Adipocyte (in vitro differentiated cells): ENCODE measurements at regions not wholly inside any gene's neighbourhood (a gene's known extent, or its start where the extent isn't known, plus 50 kb on each side); places are given as distances from the start of the nearest gene placed in this dataset.
"Not testable (repeated sequence)": the region's sequence is repeated elsewhere in the genome, so short reads cannot be mapped to it uniquely, and the experiment has no call there.

Experiments used
- DNase-seq: peaks from one replicate; pipeline ENCODE4 v3.0.0-alpha.2; 2015; ENCODE audit warnings: low read depth
- H3K27me3 ChIP-seq: replicated peaks from 2 replicates; pipeline ENCODE4 v1.7.0; 2013; ENCODE audit warnings: mild to moderate bottlenecking, low read length, moderate library complexity; ENCODE audit not compliant: control insufficient read depth, insufficient read depth
- H3K36me3 ChIP-seq: 2 replicates; pipeline ENCODE4 v1.7.0; 2013; ENCODE audit warnings: low read length, mild to moderate bottlenecking, moderate library complexity; ENCODE audit not compliant: control insufficient read depth, insufficient read depth, severe bottlenecking
- H3K4me1 ChIP-seq: 2 replicates; pipeline ENCODE4 v1.7.0; 2013; ENCODE audit warnings: mild to moderate bottlenecking, low read length, moderate library complexity; ENCODE audit not compliant: control insufficient read depth, insufficient read depth
- H3K4me3 ChIP-seq: 2 replicates; pipeline ENCODE4 v1.7.0; 2013; ENCODE audit warnings: mild to moderate bottlenecking, low read length, moderate library complexity
- H3K9ac ChIP-seq: 2 replicates; pipeline ENCODE4 v1.7.0; 2013; ENCODE audit warnings: mild to moderate bottlenecking, low read length, moderate library complexity
- H3K9me3 ChIP-seq: 2 replicates; pipeline ENCODE4 v1.7.0; 2013; ENCODE audit warnings: mild to moderate bottlenecking, low read length, moderate library complexity; ENCODE audit not compliant: control insufficient read depth

DNA sequence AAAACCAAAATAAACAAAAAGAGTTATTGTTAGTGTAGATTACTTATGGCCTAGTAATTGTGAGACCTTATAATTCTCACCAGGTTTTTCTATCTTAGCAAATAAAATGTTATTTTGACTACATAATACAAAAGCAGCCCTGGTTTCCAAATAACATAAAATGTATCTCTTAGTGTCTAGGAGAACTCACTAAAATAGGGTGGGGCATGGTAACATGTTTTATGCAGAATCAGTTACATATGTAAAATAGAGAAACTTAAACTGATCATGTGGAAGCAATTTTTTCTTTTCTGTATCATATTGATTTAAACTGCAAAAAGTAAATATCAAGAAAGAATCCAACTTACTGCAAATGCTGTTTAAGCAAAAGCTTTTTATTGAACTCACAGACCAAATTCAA, 431.1 kb upstream of the ALCAM start:
- H3K9me3 ChIP-seq, result no peaks in the 10 kb centered on the region
- H3K4me3 ChIP-seq, result no peak overlapping the region
- no peak for DNase-seq
- no peak overlapping the region for H3K9ac ChIP-seq
- H3K4me1 ChIP-seq, result no peaks in the 10 kb centered on the region
- H3K27me3 ChIP-seq, result no peaks in the 10 kb centered on the region
- H3K36me3 ChIP-seq, result no peaks in the 10 kb centered on the region

DNA sequence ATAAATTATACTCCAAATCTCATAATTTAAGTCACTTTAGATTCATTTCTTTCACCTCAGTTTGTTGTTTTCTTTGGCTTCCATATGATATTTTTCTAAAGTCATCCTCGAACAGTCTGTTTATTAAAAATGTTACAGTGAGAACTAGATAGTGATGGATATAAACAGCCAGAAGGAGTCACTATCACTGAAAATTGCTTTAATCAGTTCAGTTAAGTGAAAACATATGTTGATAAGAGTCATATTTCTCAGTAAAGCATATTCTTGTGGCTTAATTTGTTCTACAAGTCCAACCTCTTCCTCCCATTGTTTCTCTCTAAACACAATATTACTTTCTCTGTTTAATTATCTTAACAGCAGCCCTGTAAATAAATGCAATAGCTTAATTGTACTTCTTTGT, 427.5 kb upstream of the ALCAM start:
- Histone ChIP-seq H3K27me3 (no peaks in the 10 kb centered on the region), H3K9me3 (no peaks in the 10 kb centered on the region), H3K4me3 (no peak overlapping the region), H3K4me1 (no peaks in the 10 kb centered on the region), H3K36me3 (no peaks in the 10 kb centered on the region), H3K9ac (no peak overlapping the region)
- DNase-seq, result peak; percentile 34

DNA sequence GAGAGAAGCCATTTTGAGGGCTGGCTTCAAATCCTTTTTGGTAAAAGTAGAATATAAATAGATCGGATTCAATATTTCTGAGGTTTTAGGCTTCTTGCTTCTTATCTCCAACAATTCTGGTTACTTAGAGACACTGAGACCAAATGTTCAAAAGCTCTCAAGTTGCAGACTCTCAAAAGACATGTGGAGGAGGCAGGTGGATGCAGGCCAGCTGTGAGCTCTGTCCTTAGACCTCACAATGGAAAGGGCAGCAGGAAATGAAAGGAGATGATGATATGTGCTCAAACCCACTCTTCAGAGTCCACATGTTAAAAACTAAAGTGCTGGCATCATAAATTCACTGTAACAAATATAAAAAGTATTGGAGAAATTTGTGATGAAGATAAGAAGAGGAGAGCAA, 424.9 kb upstream of the ALCAM start:
- Histone ChIP-seq H3K4me1 (no peaks in the 10 kb centered on the region), H3K9ac (no peak overlapping the region), H3K9me3 (no peaks in the 10 kb centered on the region), H3K4me3 (no peak overlapping the region), H3K36me3 (no peaks in the 10 kb centered on the region), H3K27me3 (no peaks in the 10 kb centered on the region)
- DNase-seq, result no peak

DNA sequence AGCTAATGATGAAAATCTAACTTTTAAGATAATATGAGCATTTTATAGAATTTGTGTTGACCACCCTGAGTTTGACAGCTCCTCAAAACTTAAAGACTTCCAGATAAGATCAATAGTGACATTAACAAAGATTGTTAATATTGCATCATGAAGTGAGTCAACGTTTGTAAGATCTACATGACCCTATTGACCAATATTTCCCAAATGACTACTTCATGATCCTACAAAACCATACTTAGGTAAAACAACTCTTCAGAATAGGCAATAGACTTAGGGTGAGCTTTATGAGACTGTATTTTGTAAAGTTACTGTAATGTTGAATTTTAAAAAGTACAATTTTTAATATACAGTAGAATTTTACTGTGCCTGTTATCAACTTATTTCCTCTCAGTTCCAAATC, 422.7 kb upstream of the ALCAM start:
- H3K9me3 ChIP-seq, result no peaks in the 10 kb centered on the region
- no peaks in the 10 kb centered on the region for H3K27me3 ChIP-seq
- no peaks in the 10 kb centered on the region for H3K36me3 ChIP-seq
- no peaks in the 10 kb centered on the region for H3K4me1 ChIP-seq
- no peak overlapping the region for H3K4me3 ChIP-seq
- no peak overlapping the region for H3K9ac ChIP-seq
- no peak for DNase-seq

DNA sequence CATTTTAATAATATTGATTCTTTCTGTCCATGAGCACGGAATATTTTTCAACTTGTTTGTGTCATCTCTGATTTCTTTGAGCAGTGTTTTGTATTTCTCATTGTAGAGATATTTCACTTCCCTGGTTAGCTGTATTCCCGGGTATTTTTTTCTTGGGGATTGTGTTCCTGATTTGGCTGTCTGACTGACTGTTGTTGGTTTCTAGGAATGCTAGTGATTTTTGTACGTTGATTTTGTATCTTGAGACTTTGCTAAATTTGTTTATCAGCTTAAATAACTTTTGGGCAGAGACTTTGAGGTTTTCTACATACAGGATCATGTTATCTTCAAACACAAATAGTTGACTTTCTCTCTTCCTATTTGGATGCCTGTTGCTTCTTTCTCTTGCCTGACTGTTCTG, 418.8 kb upstream of the ALCAM start:
- Histone ChIP-seq H3K36me3 (no peaks in the 10 kb centered on the region), H3K4me1 (peaks cover 20% of the 10 kb centered on the region), H3K9ac (no peak overlapping the region), H3K27me3 (no peaks in the 10 kb centered on the region), H3K9me3 (no peaks in the 10 kb centered on the region), H3K4me3 (no peak overlapping the region)
- DNase-seq, result no peak

DNA sequence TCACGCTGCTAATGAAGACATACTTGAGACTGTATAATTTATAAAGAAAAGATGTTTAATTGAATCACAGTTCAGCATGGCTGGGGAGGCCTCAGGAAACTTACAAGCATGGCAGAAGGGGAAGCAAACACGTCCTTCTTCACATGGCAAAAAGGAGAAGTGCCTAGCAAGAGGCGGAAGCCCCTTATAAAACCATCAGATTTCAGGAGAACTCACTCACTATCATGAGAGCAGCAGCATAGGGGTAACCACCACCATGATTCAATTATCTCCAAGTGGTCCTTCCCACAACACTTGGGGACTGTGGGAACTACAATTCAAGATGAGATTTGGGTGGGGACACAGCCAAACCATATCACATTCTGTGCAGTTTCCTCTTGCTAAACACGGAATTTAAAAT, 416.9 kb upstream of the ALCAM start:
- not testable (repeated sequence) for H3K27me3 ChIP-seq, H3K9ac ChIP-seq, H3K9me3 ChIP-seq, H3K4me3 ChIP-seq, H3K36me3 ChIP-seq, DNase-seq
- peaks cover 21% of the 10 kb centered on the region for H3K4me1 ChIP-seq

DNA sequence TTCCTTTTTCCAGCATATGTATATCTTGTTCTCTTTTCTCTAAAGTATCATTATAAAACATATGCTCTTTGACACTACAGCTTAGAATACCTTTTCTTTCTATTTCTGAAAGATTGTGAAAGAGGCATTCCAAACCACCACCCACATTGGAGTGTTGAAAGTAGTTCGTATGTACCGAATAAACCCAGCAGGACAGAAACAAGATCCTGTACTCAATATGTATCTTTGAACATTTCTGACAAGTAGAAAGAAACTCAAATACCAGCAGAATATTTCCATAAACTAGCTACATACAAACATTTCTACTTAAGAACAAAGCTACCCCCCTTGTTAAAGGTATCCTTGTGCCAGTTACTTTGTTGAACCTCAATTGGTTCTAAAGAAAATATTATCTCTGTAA, 415.3 kb upstream of the ALCAM start:
- peak overlapping the region; percentile 53 for H3K9ac ChIP-seq
- H3K9me3 ChIP-seq, result no peaks in the 10 kb centered on the region
- H3K4me3 ChIP-seq, result peak overlapping the region; percentile 36
- no peaks in the 10 kb centered on the region for H3K36me3 ChIP-seq
- peaks cover 21% of the 10 kb centered on the region for H3K4me1 ChIP-seq
- DNase-seq, result peak; percentile 71
- H3K27me3 ChIP-seq, result no peaks in the 10 kb centered on the region

DNA sequence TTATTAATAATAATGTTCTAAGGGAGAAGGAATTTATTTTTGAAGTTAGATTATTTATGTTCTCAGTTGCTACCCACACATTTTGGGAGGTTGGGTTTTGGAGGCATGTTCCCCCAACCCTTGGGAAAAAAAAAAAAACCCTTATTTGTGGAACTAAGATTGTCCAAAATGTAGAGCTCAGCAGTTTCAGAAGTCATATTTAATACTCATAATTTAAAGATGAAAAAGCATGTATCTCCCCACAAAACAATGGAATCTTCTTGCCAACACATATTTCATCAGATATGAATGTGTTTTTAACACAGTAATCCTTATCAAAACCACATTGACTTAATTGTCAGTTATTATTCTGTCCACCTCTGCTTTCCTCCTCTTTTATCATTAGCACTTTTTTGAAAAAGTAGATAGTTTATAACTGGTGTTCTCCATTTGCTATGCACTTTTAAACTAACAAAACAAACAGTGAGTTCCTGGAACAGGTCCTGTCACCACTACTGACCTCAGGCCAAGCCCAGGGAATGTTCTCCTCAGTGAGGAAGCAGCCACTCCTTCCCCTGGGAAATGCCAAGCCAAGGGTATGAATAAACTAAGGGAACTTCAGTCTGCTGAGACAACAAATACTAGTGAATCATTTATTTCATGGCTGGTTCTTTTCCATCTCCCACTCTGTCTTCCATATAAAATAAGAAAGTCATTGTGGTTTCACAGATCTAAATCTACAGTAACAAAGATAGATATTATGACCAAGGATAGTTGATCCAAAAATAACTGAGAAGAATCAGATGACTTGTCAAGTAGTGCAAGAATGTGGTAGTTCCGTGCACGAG, 414.4 kb upstream of the ALCAM start:
- H3K9me3 ChIP-seq, result no peaks in the 10 kb centered on the region
- DNase-seq, result peak; percentile 82
- peak overlapping the region; percentile 36 for H3K4me3 ChIP-seq
- H3K4me1 ChIP-seq, result peaks cover 21% of the 10 kb centered on the region
- H3K9ac ChIP-seq, result peak overlapping the region; percentile 53
- H3K36me3 ChIP-seq, result no peaks in the 10 kb centered on the region
- no peaks in the 10 kb centered on the region for H3K27me3 ChIP-seq

DNA sequence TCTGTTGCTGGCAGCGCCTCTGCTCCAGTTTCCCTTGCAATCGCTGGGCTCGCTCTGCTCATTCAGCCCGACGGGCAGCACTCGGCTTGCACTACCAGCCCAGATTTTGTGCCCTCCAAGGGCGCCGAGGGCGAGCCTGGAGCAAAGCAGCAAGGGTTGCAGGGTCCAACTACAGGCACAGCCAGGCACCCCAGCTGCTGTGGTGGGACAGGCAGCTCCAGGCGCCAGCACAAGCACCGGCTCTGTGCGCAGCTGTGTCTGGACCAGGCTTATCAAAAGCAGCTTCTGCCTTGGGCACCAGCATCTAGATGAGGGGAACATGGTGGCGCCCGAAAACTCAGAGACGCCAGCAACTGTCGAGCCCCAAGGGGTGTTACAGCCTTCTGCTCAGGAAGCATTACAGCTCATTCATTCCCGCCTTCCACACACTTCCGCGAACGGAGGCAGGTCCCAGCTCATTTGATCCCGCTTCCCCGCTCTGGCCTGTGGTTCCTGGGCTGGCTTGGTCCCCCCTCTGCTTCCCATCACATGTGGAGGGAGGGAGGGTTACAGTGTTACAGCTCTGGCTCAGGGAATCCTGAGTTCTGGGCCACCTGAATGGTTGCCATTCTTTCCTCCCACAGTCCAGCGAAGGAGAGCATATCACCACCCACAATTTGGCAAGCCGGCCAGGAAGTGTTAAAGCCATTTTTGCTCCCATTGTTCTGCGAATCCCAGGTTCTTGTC, 409.9 kb upstream of the ALCAM start:
- Histone ChIP-seq H3K9ac (no peak overlapping the region), H3K9me3 (no peaks in the 10 kb centered on the region), H3K36me3 (no peaks in the 10 kb centered on the region), H3K4me3 (no peak overlapping the region), H3K4me1 (peaks cover 13% of the 10 kb centered on the region), H3K27me3 (no peaks in the 10 kb centered on the region)
- no peak for DNase-seq

DNA sequence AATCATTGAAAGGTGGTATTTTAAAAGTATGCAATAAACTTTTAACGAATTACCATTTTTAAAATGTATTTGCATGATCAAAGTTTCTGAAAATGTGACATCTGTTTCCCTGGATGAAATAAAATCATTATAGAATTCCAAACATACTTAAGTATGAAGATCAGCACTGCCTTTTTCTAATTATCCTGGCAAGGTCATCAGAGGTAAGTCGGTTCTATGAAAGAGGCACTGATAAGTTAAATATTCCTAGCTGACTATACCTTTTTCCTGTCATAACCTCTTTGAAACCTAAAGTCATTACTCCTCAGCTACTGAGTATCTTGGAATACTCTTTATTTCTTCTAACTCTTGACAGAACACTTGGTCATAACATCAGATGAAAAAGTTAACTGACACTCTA, 406.1 kb upstream of the ALCAM start:
- H3K27me3 ChIP-seq, result no peaks in the 10 kb centered on the region
- no peaks in the 10 kb centered on the region for H3K9me3 ChIP-seq
- peak; percentile 23 for DNase-seq
- H3K4me1 ChIP-seq, result peaks cover 3% of the 10 kb centered on the region
- H3K36me3 ChIP-seq, result no peaks in the 10 kb centered on the region
- H3K9ac ChIP-seq, result no peak overlapping the region
- no peak overlapping the region for H3K4me3 ChIP-seq

DNA sequence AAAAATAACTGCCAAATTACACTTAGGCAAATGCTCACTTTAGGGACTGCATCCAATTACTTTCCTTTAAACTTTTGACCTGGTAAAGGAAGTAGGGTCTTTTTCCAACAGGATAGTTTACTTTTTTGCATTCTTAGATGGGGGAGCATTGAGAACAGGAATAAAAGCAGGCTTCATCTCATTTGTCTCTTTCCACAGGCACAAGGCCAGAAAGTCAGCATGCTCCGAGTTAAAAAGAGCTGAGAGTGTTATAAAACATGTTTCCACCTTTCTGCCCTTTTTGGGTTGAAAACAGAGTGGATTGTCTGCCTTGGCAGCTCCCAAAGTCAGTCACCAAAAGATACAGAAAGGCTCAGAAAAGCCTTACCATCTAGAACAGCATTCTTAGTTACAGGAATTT, 404.9 kb upstream of the ALCAM start:
- Histone ChIP-seq H3K9ac (no peak overlapping the region), H3K4me3 (no peak overlapping the region), H3K4me1 (peaks cover 3% of the 10 kb centered on the region)

More for the DNA sequence above, 404.9 kb upstream of the ALCAM start:
- DNase-seq, result no peak
- H3K27me3 ChIP-seq, result no peaks in the 10 kb centered on the region
- H3K36me3 ChIP-seq, result no peaks in the 10 kb centered on the region
- H3K9me3 ChIP-seq, result no peaks in the 10 kb centered on the region
